K562 (cell line): ENCODE measurements at regions not wholly inside any gene's neighbourhood (a gene's known extent, or its start where the extent isn't known, plus 50 kb on each side); places are given as distances from the start of the nearest gene placed in this dataset.

Experiments
- ATAC-seq: fragments of 200-7000 bp; cut with Tn5 transposase; 3 replicates; pipeline ENCODE4 v1.9.1; 2020; ENCODE audit warnings: moderate library complexity
- BruUV-seq: library from RNA; stranded (reverse); fragments of 400-500 nt; replicated peaks from 2 replicates; lab custom pipeline; 2021; lab: Mats Ljungman, UMichigan
- CTCF ChIA-PET: fragments of 300-600 bp; formaldehyde crosslinking; extraction: SDS; loops from one replicate; lab custom pipeline; 2021; ENCODE audit warnings: low intra/inter-chr PET ratio; lab: Yijun Ruan, JAX
- POLR2A ChIA-PET: fragments of 300-600, 350-650 bp; sonication (Branson Sonifier 250); formaldehyde crosslinking; extraction: SDS; loops from one replicate; lab custom pipeline; 2021; ENCODE audit warnings: antibody characterized with exemption, inconsistent platforms; lab: Yijun Ruan, JAX
- DNase-seq, 4 experiments: peaks; one replicate each; pipeline versions ENCODE4 v3.0.0 to v3.0.0-alpha.2; 2011 to 2018; ENCODE audit warnings: low spot score in 3 of 4, mixed read lengths in 3 of 4; ENCODE audit errors: extremely low read depth in 1 of 4
- FAIRE-seq: peaks from 2 replicates; lab custom pipeline; 2011; peaks lifted over from hg19 to GRCh38; lab: Jason Lieb, UNC
- H2AFZ ChIP-seq: 2 replicates; pipeline ENCODE4 v1.6.0; 2011; ENCODE audit warnings: low read depth, low read length, control low read depth, inconsistent platforms
- H3K27ac ChIP-seq: fragments of 200-600 bp; 3 replicates; pipeline ENCODE4 v1.8.0; 2011; ENCODE audit warnings: low read depth, mild to moderate bottlenecking, control low read depth, inconsistent platforms, low read length, moderate library complexity, mixed read lengths; ENCODE audit errors: extremely low read depth
- H3K27me3 ChIP-seq, 2 experiments: fragments of 300-600 bp in 1 of 2; 2 replicates in 1 of 2; 3 replicates in 1 of 2; pipeline versions ENCODE4 v1.6.0 to v1.8.0; 2011; ENCODE audit warnings: inconsistent platforms in 2 of 2, low read length in 2 of 2, mild to moderate bottlenecking in 1 of 2, mixed read lengths in 1 of 2, moderate library complexity in 1 of 2; ENCODE audit not compliant: control insufficient read depth in 2 of 2, insufficient read depth in 2 of 2
- H3K36me3 ChIP-seq: fragments of 300-600 bp; 3 replicates; pipeline ENCODE4 v1.8.0; 2011; ENCODE audit warnings: mild to moderate bottlenecking, low read length, inconsistent platforms; ENCODE audit not compliant: control insufficient read depth, insufficient read depth
- H3K4me1 ChIP-seq, 2 experiments: fragments of 200-600 bp in 1 of 2; replicated peaks in 1 of 2; 2 replicates in 1 of 2; 3 replicates in 1 of 2; pipeline versions ENCODE4 v1.5.1 to v1.8.0; 2011; ENCODE audit warnings: inconsistent platforms in 2 of 2, low read length in 2 of 2, mild to moderate bottlenecking in 1 of 2, mixed read lengths in 1 of 2, moderate library complexity in 1 of 2; ENCODE audit not compliant: control insufficient read depth in 2 of 2, insufficient read depth in 2 of 2
- H3K4me2 ChIP-seq: 2 replicates; pipeline ENCODE4 v1.6.1; 2011; ENCODE audit warnings: low read length, control low read depth, inconsistent platforms, mixed read lengths; ENCODE audit not compliant: insufficient read depth
- H3K4me3 ChIP-seq: fragments of 200-600 bp; sonication (generic), shearing (Covaris generic); 2 replicates; pipeline ENCODE4 v1.5.1; 2016; ENCODE audit warnings: control low read depth, inconsistent platforms
- H3K79me2 ChIP-seq: fragments of 200-600 bp; 3 replicates; pipeline ENCODE4 v1.8.0; 2011; ENCODE audit warnings: low read length, inconsistent platforms; ENCODE audit not compliant: control insufficient read depth, insufficient read depth
- H3K9ac ChIP-seq, 2 experiments: 2 replicates each; pipeline versions ENCODE4 v1.6.0 to v1.6.1; 2011; ENCODE audit warnings: low read depth in 2 of 2, low read length in 2 of 2, control low read depth in 1 of 2, inconsistent platforms in 1 of 2, mild to moderate bottlenecking in 1 of 2, mixed read lengths in 1 of 2; ENCODE audit not compliant: insufficient read depth in 1 of 2
- H3K9me1 ChIP-seq: one replicate; pipeline ENCODE4 v1.6.0; 2011; ENCODE audit warnings: inconsistent platforms, mild to moderate bottlenecking, low read length, moderate library complexity; ENCODE audit not compliant: control insufficient read depth, insufficient read depth
- H3K9me3 ChIP-seq: replicated peaks from 2 replicates; pipeline ENCODE4 v1.5.1; 2011; ENCODE audit warnings: low read depth, low read length, inconsistent platforms; ENCODE audit not compliant: control insufficient read depth, insufficient read depth
- H4K20me1 ChIP-seq: replicated peaks from 2 replicates; pipeline ENCODE4 v1.6.1; 2011; ENCODE audit warnings: low read length, inconsistent platforms, mixed read lengths; ENCODE audit not compliant: control insufficient read depth, insufficient read depth
- ARNT ChIP-seq, 2 experiments: fragments of 450-650 bp; IDR thresholded peaks; 2 replicates each; pipeline ENCODE4 v1.6.1; 2016; ENCODE audit warnings: mild to moderate bottlenecking in 1 of 2
- BRD9 ChIP-seq: fragments of 450-650 bp; IDR thresholded peaks from 2 replicates; pipeline ENCODE4 v1.6.1; 2018; ENCODE audit warnings: low read depth; ENCODE audit not compliant: partially characterized antibody
- CBX1 ChIP-seq: sonication (generic); IDR thresholded peaks from 2 replicates; pipeline ENCODE4 v1.6.1; 2016; ENCODE audit warnings: antibody characterized with exemption, low read depth, mild to moderate bottlenecking
- CTBP1 ChIP-seq: fragments of 450-650 bp; IDR thresholded peaks from 2 replicates; pipeline ENCODE4 v1.6.1; 2016; ENCODE audit warnings: borderline replicate concordance
- ETS2 ChIP-seq: IDR thresholded peaks from 2 replicates; pipeline ENCODE4 v1.6.1; 2016; ENCODE audit warnings: borderline replicate concordance, missing genetic modification characterization, mild to moderate bottlenecking, moderate library complexity, missing compliant biosample characterization; ENCODE audit not compliant: poor library complexity, severe bottlenecking
- FOXJ2 ChIP-seq: fragments of 200-800 bp; sonication (Bioruptor generic); IDR thresholded peaks from 2 replicates; pipeline ENCODE4 v1.6.1; 2016; ENCODE audit warnings: missing genetic modification characterization, missing compliant biosample characterization
- FOXJ3 ChIP-seq: sonication (generic); formaldehyde crosslinking; IDR thresholded peaks from 2 replicates; pipeline ENCODE4 v1.4.0; 2020; ENCODE audit warnings: mild to moderate bottlenecking, missing genetic modification reagents
- HLTF ChIP-seq: fragments of 450-650 bp; IDR thresholded peaks from 2 replicates; pipeline ENCODE4 v1.6.1; 2016
- OTX1 ChIP-seq: fragments of 450-650 bp; formaldehyde crosslinking; IDR thresholded peaks from 2 replicates; pipeline ENCODE4 v1.4.0; 2022; ENCODE audit warnings: mild to moderate bottlenecking
- RAD21 ChIP-seq, 2 experiments: fragments of 250-450 bp in 1 of 2; fragments of 450-650 bp in 1 of 2; sonication (Bioruptor Pico) in 1 of 2; formaldehyde crosslinking in 1 of 2; IDR thresholded peaks in 1 of 2; conservative IDR thresholded peaks in 1 of 2; 2 replicates each; pipeline versions ENCODE4 v1.4.0 to v1.8.0; 2020 to 2022; ENCODE audit warnings: mild to moderate bottlenecking in 2 of 2, moderate library complexity in 1 of 2
- RBM15 ChIP-seq: fragments of 200-400 bp; formaldehyde crosslinking; IDR thresholded peaks from 2 replicates; pipeline ENCODE4 v1.6.1; 2018; ENCODE audit warnings: mild to moderate bottlenecking, low read length, moderate library complexity; ENCODE audit not compliant: insufficient read depth
- SRF ChIP-seq, 2 experiments: fragments of 250-450, 450-650 bp in 1 of 2; sonication (Bioruptor Pico) in 1 of 2; sonication (generic) in 1 of 2; formaldehyde crosslinking; IDR thresholded peaks; 2 replicates each; pipeline versions ENCODE4 v1.5.0 to v1.5.1; 2020 to 2022; ENCODE audit warnings: mild to moderate bottlenecking in 1 of 2, missing genetic modification reagents in 1 of 2
- ZNF134 ChIP-seq: fragments of 250-450 bp; sonication (Bioruptor Pico); conservative IDR thresholded peaks from 2 replicates; pipeline ENCODE4 v1.4.0; 2020
- ZNF586 ChIP-seq: fragments of 450-650 bp; formaldehyde crosslinking; conservative IDR thresholded peaks from 2 replicates; pipeline ENCODE4 v1.4.0; 2020; ENCODE audit warnings: mild to moderate bottlenecking, moderate library complexity
- WGBS: fragments of 100-300 bp; shearing (Covaris generic); methylation state at CpG from one replicate; pipeline ENCODE4 v1.1.6; 2016; ENCODE audit warnings: low coverage, mixed read lengths; ENCODE audit not compliant: insufficient coverage; ENCODE audit errors: missing lambda C conversion rate; 5-methylcytosine and 5-hydroxymethylcytosine counted together
- in situ Hi-C: fragments of 300-500 bp; cut with MboI; formaldehyde crosslinking; loops from 4 replicates; pipeline ENCODE4 v1.15.0; 2018; ENCODE audit warnings: inconsistent platforms, mixed read lengths
- intact Hi-C: fragments of 100-400 bp; cut with micrococcal nuclease; formaldehyde crosslinking; loops from 2 replicates; pipeline ENCODE4 v1.14.2; 2022
- TF ChIP-seq, protein P1 (sequence below), 2 experiments: fragments of 150-350 bp in 1 of 2; IDR thresholded peaks; 2 replicates each; pipeline ENCODE4 v1.6.1; 2012 to 2016; ENCODE audit warnings: low read depth in 2 of 2, low read length in 2 of 2, mild to moderate bottlenecking in 1 of 2, moderate library complexity in 1 of 2

DNA sequence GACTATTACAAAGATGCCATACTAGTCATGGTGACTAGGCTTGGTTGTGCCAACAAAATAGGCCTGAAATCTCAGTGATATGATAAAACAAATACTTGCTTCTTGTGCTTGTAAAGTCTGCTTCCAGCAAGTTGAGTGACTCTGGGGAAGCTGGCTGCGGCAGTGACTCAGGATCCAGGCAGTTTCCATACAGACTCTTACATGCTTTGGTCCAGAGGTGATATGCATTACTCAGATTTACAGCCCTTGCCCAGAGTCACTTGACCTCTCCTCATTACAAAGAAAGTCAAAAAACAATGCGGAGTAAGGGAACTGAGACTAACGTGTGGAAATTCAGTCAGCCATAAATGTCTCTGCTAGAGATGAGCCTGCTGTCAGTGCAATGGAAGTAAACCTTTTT lies 387.5 kb downstream of the KCNA4 start:
- in situ Hi-C loops, result no loop called here
- CTCF ChIA-PET, result no interaction called here
- no peak for DNase-seq
- H3K4me1 ChIP-seq, result no peaks in the 10 kb centered on the region
- BruUV-seq, result no TSS peak
- WGBS, result 5% methylated on average over 3 of the region's 3 CpGs
- no peak overlapping the region for H3K9ac ChIP-seq
- no peaks in the 10 kb centered on the region for H3K9me1 ChIP-seq
- H3K79me2 ChIP-seq, result no peaks in the 10 kb centered on the region
- intact Hi-C loops, result no loop called here
- H3K27ac ChIP-seq, result no peak overlapping the region
- TF ChIP-seq FOXJ3 (CRISPR knock-in tag) (no peak), ETS2 (tag) (no peak), RAD21 (CRISPR knock-in tag; conservative IDR thresholded peaks at IDR 0.05 in 1 of 2, IDR thresholded peaks at IDR 0.05 in 1 of 2) (no peak), CBX1 (no peak), RBM15 (no peak), HLTF (no peak), FOXJ2 (tag) (no peak), ZNF134 (CRISPR knock-in tag) (no peak), OTX1 (CRISPR knock-in tag) (no peak), ZNF586 (CRISPR knock-in tag) (no peak), SRF (CRISPR knock-in tag; IDR thresholded peaks at IDR 0.05) (no peak), BRD9 (no peak), CTBP1 (no peak), ARNT (IDR thresholded peaks at IDR 0.05) (no peak)
- TF ChIP-seq, protein P1, sequence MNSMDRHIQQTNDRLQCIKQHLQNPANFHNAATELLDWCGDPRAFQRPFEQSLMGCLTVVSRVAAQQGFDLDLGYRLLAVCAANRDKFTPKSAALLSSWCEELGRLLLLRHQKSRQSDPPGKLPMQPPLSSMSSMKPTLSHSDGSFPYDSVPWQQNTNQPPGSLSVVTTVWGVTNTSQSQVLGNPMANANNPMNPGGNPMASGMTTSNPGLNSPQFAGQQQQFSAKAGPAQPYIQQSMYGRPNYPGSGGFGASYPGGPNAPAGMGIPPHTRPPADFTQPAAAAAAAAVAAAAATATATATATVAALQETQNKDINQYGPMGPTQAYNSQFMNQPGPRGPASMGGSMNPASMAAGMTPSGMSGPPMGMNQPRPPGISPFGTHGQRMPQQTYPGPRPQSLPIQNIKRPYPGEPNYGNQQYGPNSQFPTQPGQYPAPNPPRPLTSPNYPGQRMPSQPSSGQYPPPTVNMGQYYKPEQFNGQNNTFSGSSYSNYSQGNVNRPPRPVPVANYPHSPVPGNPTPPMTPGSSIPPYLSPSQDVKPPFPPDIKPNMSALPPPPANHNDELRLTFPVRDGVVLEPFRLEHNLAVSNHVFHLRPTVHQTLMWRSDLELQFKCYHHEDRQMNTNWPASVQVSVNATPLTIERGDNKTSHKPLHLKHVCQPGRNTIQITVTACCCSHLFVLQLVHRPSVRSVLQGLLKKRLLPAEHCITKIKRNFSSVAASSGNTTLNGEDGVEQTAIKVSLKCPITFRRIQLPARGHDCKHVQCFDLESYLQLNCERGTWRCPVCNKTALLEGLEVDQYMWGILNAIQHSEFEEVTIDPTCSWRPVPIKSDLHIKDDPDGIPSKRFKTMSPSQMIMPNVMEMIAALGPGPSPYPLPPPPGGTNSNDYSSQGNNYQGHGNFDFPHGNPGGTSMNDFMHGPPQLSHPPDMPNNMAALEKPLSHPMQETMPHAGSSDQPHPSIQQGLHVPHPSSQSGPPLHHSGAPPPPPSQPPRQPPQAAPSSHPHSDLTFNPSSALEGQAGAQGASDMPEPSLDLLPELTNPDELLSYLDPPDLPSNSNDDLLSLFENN (IDR thresholded peaks at IDR 0.05; ENCODE audit: low read depth in 2 of 2, low read length in 2 of 2), result no peak
- POLR2A ChIA-PET, result no interaction called here
- no peaks in the 10 kb centered on the region for H3K27me3 ChIP-seq
- no peak overlapping the region for H3K4me2 ChIP-seq
- no peaks in the 10 kb centered on the region for H3K36me3 ChIP-seq
- H4K20me1 ChIP-seq, result no peaks in the 10 kb centered on the region
- H3K9me3 ChIP-seq, result no peaks in the 10 kb centered on the region
- ATAC-seq, result no peak
- H3K4me3 ChIP-seq, result no peak overlapping the region
- H2AFZ ChIP-seq, result no peak overlapping the region
- FAIRE-seq, result no peak
